ENCODE measurements at regions not wholly inside any gene's neighbourhood (a gene's known extent, or its start where the extent isn't known, plus 50 kb on each side); places are given as distances from the start of the nearest gene placed in this dataset.

GRCh38 chr18:42373584-42373983, 418.6 kb downstream of the PIK3C3 start:
- no peak overlapping the region for H3K9ac ChIP-seq (ENCODE audit: extremely low read depth, insufficient read length, low read length)

More at GRCh38 chr18:42373584-42373983, 418.6 kb downstream of the PIK3C3 start:
- H3K79me2 ChIP-seq (ENCODE audit: insufficient read depth, low read length) = no peaks in the 10 kb centered on the region
- no peak overlapping the region for H4K5ac ChIP-seq (ENCODE audit: insufficient read length, low read depth, low read length)
- no peaks in the 10 kb centered on the region for H3K79me1 ChIP-seq (ENCODE audit: insufficient read depth, low read depth, low read length, poor library complexity, severe bottlenecking)
- H4K20me1 ChIP-seq (ENCODE audit: control insufficient read depth, insufficient read depth, insufficient read length) = no peaks in the 10 kb centered on the region
- no peaks in the 10 kb centered on the region for H3K27me3 Mint-ChIP-seq (ENCODE audit: low read depth)
- no peak overlapping the region for H3K27ac ChIP-seq (ENCODE audit: insufficient read length, low read depth, low read length)
- H3K23me2 ChIP-seq (ENCODE audit: insufficient read length, low read depth, low read length, poor library complexity, severe bottlenecking) = no peaks in the 10 kb centered on the region
- H3K9me3 ChIP-seq (ENCODE audit: control insufficient read depth, low read depth, low read length) = no peaks in the 10 kb centered on the region
- no peak overlapping the region for H3T11ph ChIP-seq (ENCODE audit: low read length)
- peak overlapping the region in 1 of 3 experiments; percentile 58; a peak in 2 of 7 replicates for H3K27ac Mint-ChIP-seq
- no peak overlapping the region for H3K23ac ChIP-seq (ENCODE audit: insufficient read length, low read depth, low read length)
- H3K4me3 Mint-ChIP-seq = no peak overlapping the region
- H3K56ac ChIP-seq (ENCODE audit: insufficient read length, low read depth, low read length) = no peak overlapping the region
- no peak overlapping the region for H3K14ac ChIP-seq (ENCODE audit: insufficient read depth, low read length)
- H3K9me3 Mint-ChIP-seq = no peaks in the 10 kb centered on the region; a peak in 1 of 5 replicates
- H2AK5ac ChIP-seq (ENCODE audit: insufficient read length, low read length) = no peak overlapping the region
- H2BK5ac ChIP-seq (ENCODE audit: insufficient read length, low read length) = no peak overlapping the region
- no peak overlapping the region for H3K4me2 ChIP-seq (ENCODE audit: insufficient read depth, insufficient read length, low read length)
- H4K91ac ChIP-seq (ENCODE audit: insufficient read length, low read depth, low read length) = no peak overlapping the region
- H2BK120ac ChIP-seq (ENCODE audit: low read depth, low read length, poor library complexity, severe bottlenecking) = no peak overlapping the region
- no peak for TF ChIP-seq CTCF (conservative IDR thresholded peaks at IDR 0.05)
- WGBS (ENCODE audit: extremely low coverage, insufficient read length, low lambda C conversion rate) = no CpG with 5 or more reads among the region's 1 CpG
- H3K18ac ChIP-seq (ENCODE audit: insufficient read length, low read depth, low read length) = no peak overlapping the region
- H4K8ac ChIP-seq (replicated peaks; ENCODE audit: insufficient read length, low read depth, low read length) = no peak overlapping the region
- H3K4ac ChIP-seq (ENCODE audit: low read depth, low read length) = no peak overlapping the region
- H2BK20ac ChIP-seq (ENCODE audit: low read depth, low read length, poor library complexity, severe bottlenecking) = no peak overlapping the region
- H2BK15ac ChIP-seq (ENCODE audit: low read depth, low read length) = no peak overlapping the region
- no peaks in the 10 kb centered on the region for H3K27me3 ChIP-seq (ENCODE audit: insufficient read depth, low read length)
- no peak overlapping the region for H2BK12ac ChIP-seq (ENCODE audit: insufficient read length, low read depth, low read length)
- DNase-seq = no peak
- H3K4me1 Mint-ChIP-seq = peaks cover 5 to 11% of the 10 kb centered on the region in 2 experiments
- no peak overlapping the region for H2AFZ ChIP-seq (ENCODE audit: low read length)
- no peaks in the 10 kb centered on the region for H3K4me1 ChIP-seq (ENCODE audit: insufficient read depth, low read length)
- no peaks in the 10 kb centered on the region; a peak in 1 of 7 replicates for H3K36me3 Mint-ChIP-seq (ENCODE audit: insufficient read depth in 1 of 3, low read depth in 3 of 3)
